H9 (cell line): ENCODE measurements at regions not wholly inside any gene's neighbourhood (a gene's known extent, or its start where the extent isn't known, plus 50 kb on each side); places are given as distances from the start of the nearest gene placed in this dataset.

Source experiments
- DNase-seq: peaks from one replicate; pipeline ENCODE4 v3.0.0-alpha.2; 2017
- H2AFZ ChIP-seq: one replicate; pipeline ENCODE4 v1.6.1; 2013; ENCODE audit warnings: mild to moderate bottlenecking, low read length, control low read depth, moderate library complexity
- H2AK5ac ChIP-seq: 2 replicates; pipeline ENCODE4 v1.6.1; 2013; ENCODE audit warnings: low read length, control low read depth, mixed read lengths; ENCODE audit not compliant: insufficient read length
- H2BK120ac ChIP-seq: one replicate; pipeline ENCODE4 v1.6.1; 2013; ENCODE audit warnings: low read depth, mild to moderate bottlenecking, low read length, control low read depth, inconsistent platforms; ENCODE audit not compliant: poor library complexity, severe bottlenecking
- H2BK12ac ChIP-seq: 2 replicates; pipeline ENCODE4 v1.6.1; 2013; ENCODE audit warnings: low read length, control low read depth, mixed read lengths, low read depth; ENCODE audit not compliant: insufficient read length
- H2BK15ac ChIP-seq: 2 replicates; pipeline ENCODE4 v1.6.1; 2013; ENCODE audit warnings: low read depth, low read length, control low read depth
- H2BK20ac ChIP-seq: one replicate; pipeline ENCODE4 v1.6.1; 2013; ENCODE audit warnings: low read depth, mild to moderate bottlenecking, low read length, control low read depth, inconsistent platforms; ENCODE audit not compliant: poor library complexity, severe bottlenecking
- H2BK5ac ChIP-seq: 2 replicates; pipeline ENCODE4 v1.6.1; 2013; ENCODE audit warnings: low read length, control low read depth, mixed read lengths; ENCODE audit not compliant: insufficient read length
- H3K14ac ChIP-seq: 2 replicates; pipeline ENCODE4 v1.6.1; 2013; ENCODE audit warnings: low read length, control low read depth; ENCODE audit not compliant: insufficient read depth
- H3K18ac ChIP-seq: 2 replicates; pipeline ENCODE4 v1.6.1; 2013; ENCODE audit warnings: low read depth, mild to moderate bottlenecking, mixed read lengths, low read length, control low read depth; ENCODE audit not compliant: insufficient read length
- H3K23ac ChIP-seq: 2 replicates; pipeline ENCODE4 v1.6.1; 2013; ENCODE audit warnings: low read length, control low read depth, mixed read lengths, low read depth; ENCODE audit not compliant: insufficient read length
- H3K23me2 ChIP-seq: 2 replicates; pipeline ENCODE4 v1.6.1; 2013; ENCODE audit warnings: low read depth, mild to moderate bottlenecking, mixed read lengths, low read length, control low read depth; ENCODE audit not compliant: insufficient read length, poor library complexity, severe bottlenecking
- H3K27ac ChIP-seq: 2 replicates; pipeline ENCODE4 v1.5.1; 2013; ENCODE audit warnings: low read length, control low read depth, mixed read lengths, low read depth; ENCODE audit not compliant: insufficient read length
- H3K27me3 ChIP-seq: 2 replicates; pipeline ENCODE4 v1.6.1; 2013; ENCODE audit warnings: low read length, control low read depth, inconsistent platforms; ENCODE audit not compliant: insufficient read depth
- H3K4ac ChIP-seq: 2 replicates; pipeline ENCODE4 v1.6.1; 2013; ENCODE audit warnings: low read depth, mild to moderate bottlenecking, control low read depth, inconsistent platforms, low read length, moderate library complexity
- H3K4me1 ChIP-seq: 2 replicates; pipeline ENCODE4 v1.6.1; 2013; ENCODE audit warnings: low read length, control low read depth, inconsistent platforms; ENCODE audit not compliant: insufficient read depth
- H3K4me2 ChIP-seq: 2 replicates; pipeline ENCODE4 v1.6.1; 2013; ENCODE audit warnings: low read length, control low read depth, mixed read lengths; ENCODE audit not compliant: insufficient read length, insufficient read depth
- H3K56ac ChIP-seq: 2 replicates; pipeline ENCODE4 v1.6.1; 2013; ENCODE audit warnings: low read depth, mild to moderate bottlenecking, mixed read lengths, low read length, control low read depth; ENCODE audit not compliant: insufficient read length
- H3K79me1 ChIP-seq: 2 replicates; pipeline ENCODE4 v1.6.1; 2013; ENCODE audit warnings: low read depth, mild to moderate bottlenecking, moderate library complexity, low read length, control low read depth, inconsistent platforms; ENCODE audit not compliant: insufficient read depth, poor library complexity, severe bottlenecking
- H3K79me2 ChIP-seq: 2 replicates; pipeline ENCODE4 v1.6.1; 2013; ENCODE audit warnings: low read length, control low read depth, inconsistent platforms; ENCODE audit not compliant: insufficient read depth
- H3K9ac ChIP-seq: 2 replicates; pipeline ENCODE4 v1.6.1; 2013; ENCODE audit warnings: low read length, control low read depth, mixed read lengths; ENCODE audit not compliant: insufficient read length; ENCODE audit errors: extremely low read depth
- H3K9me3 ChIP-seq: one replicate; pipeline ENCODE4 v1.6.1; 2013; ENCODE audit warnings: low read depth, low read length, inconsistent platforms; ENCODE audit not compliant: control insufficient read depth
- H3T11ph ChIP-seq: one replicate; pipeline ENCODE4 v1.6.1; 2013; ENCODE audit warnings: mild to moderate bottlenecking, low read length, control low read depth, inconsistent platforms
- H4K20me1 ChIP-seq: one replicate; pipeline ENCODE4 v1.6.1; 2013; ENCODE audit not compliant: control insufficient read depth, insufficient read length, insufficient read depth
- H4K5ac ChIP-seq: 2 replicates; pipeline ENCODE4 v1.6.1; 2013; ENCODE audit warnings: low read depth, mild to moderate bottlenecking, mixed read lengths, low read length, control low read depth; ENCODE audit not compliant: insufficient read length
- H4K8ac ChIP-seq: replicated peaks from 2 replicates; pipeline ENCODE4 v1.6.1; 2013; ENCODE audit warnings: low read length, control low read depth, mixed read lengths, low read depth; ENCODE audit not compliant: insufficient read length
- H4K91ac ChIP-seq: 2 replicates; pipeline ENCODE4 v1.6.1; 2013; ENCODE audit warnings: low read depth, mild to moderate bottlenecking, moderate library complexity, mixed read lengths, low read length, control low read depth; ENCODE audit not compliant: insufficient read length
- H3K27ac Mint-ChIP-seq, 3 experiments: 2 replicates in 2 of 3; 3 replicates in 1 of 3; pipeline ENCODE4 v1.8.0; 2020 to 2021; ENCODE audit warnings: mixed read lengths in 3 of 3, mild to moderate bottlenecking in 1 of 3, moderate library complexity in 1 of 3
- H3K27me3 Mint-ChIP-seq: 2 replicates; pipeline ENCODE4 v1.8.0; 2021; ENCODE audit warnings: low read depth, mild to moderate bottlenecking, moderate library complexity, mixed read lengths
- H3K36me3 Mint-ChIP-seq, 3 experiments: 2 replicates in 2 of 3; 3 replicates in 1 of 3; pipeline ENCODE4 v1.8.0; 2020 to 2021; ENCODE audit warnings: low read depth in 3 of 3, mixed read lengths in 3 of 3; ENCODE audit not compliant: insufficient read depth in 1 of 3
- H3K4me1 Mint-ChIP-seq, 2 experiments: 2 replicates each; pipeline ENCODE4 v1.8.0; 2020; ENCODE audit warnings: mixed read lengths in 2 of 2
- H3K4me3 Mint-ChIP-seq, 2 experiments: 2 replicates in 1 of 2; 3 replicates in 1 of 2; pipeline ENCODE4 v1.8.0; 2020 to 2021; ENCODE audit warnings: mild to moderate bottlenecking in 2 of 2, mixed read lengths in 2 of 2, moderate library complexity in 1 of 2
- H3K9me3 Mint-ChIP-seq, 2 experiments: 2 replicates in 1 of 2; 3 replicates in 1 of 2; pipeline ENCODE4 v1.8.0; 2020; ENCODE audit warnings: mild to moderate bottlenecking in 2 of 2, mixed read lengths in 2 of 2, moderate library complexity in 1 of 2
- WGBS: extraction: QIAGEN DNeasy Blood & Tissue Kit; methylation state at CpG from one replicate; pipeline ENCODE4 v1.1.7; 2013; ENCODE audit warnings: missing lambda C conversion rate, low lambda C conversion rate, mixed read lengths; ENCODE audit not compliant: insufficient read length; ENCODE audit errors: extremely low coverage; 5-methylcytosine and 5-hydroxymethylcytosine counted together
- TF ChIP-seq, protein P1 (sequence below): fragments of 200-600 bp; sonication (generic); conservative IDR thresholded peaks from 3 replicates; pipeline ENCODE4 v1.8.0; 2021; ENCODE audit warnings: antibody characterized with exemption, mild to moderate bottlenecking

DNA sequence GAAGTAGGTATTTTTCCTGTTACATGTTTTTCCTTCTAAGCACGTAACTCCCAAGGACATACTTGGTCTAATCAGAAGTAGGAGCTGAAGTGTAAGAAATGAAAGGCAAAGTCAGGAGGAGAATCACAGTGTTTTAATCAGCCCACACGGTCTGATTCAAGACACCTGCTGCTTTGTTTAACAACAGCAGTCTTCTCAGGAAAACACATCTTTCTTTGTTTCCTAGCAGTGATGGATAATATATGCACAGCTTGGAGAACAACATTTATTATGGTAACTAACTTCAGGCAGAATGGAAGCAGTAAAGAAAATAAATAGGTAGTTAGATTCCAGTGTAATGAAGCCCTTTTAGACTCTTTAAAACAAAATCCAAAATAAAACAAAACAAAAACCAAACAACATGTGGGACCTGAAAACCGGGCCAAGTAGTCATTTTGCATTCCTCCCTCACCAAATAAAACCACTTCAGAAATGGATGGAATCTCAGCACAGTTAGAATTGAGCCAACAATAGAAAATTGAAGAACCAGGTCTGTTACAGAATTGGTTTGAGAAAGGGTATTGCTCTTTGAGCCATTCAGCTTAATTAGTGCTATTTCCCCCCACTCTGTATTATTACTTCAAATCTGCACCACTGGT, 61.1 kb upstream of the UGP2 start:
- H3K27me3 Mint-ChIP-seq, result no peaks in the 10 kb centered on the region; the same call in 1 of the 2 replicates
- no peak overlapping the region for H2BK5ac ChIP-seq
- no peak overlapping the region for H2BK15ac ChIP-seq
- H3K56ac ChIP-seq, result no peak overlapping the region
- no peak overlapping the region for H2BK20ac ChIP-seq
- H4K5ac ChIP-seq, result no peak overlapping the region
- H3K18ac ChIP-seq, result no peak overlapping the region
- H2BK12ac ChIP-seq, result peak overlapping the region; percentile 59
- H2AFZ ChIP-seq, result no peak overlapping the region
- H3K4me1 Mint-ChIP-seq, result peaks cover 50 to 57% of the 10 kb centered on the region in 2 experiments
- peaks cover 13% of the 10 kb centered on the region; the same call in 1 of the 2 replicates for H3K4me1 ChIP-seq
- H3K9ac ChIP-seq, result no peak overlapping the region
- H3K4ac ChIP-seq, result no peak overlapping the region
- H3K23me2 ChIP-seq, result no peaks in the 10 kb centered on the region
- no peaks in the 10 kb centered on the region for H4K20me1 ChIP-seq
- no peaks in the 10 kb centered on the region for H3K27me3 ChIP-seq
- DNase-seq, result no peak
- TF ChIP-seq, protein P1, sequence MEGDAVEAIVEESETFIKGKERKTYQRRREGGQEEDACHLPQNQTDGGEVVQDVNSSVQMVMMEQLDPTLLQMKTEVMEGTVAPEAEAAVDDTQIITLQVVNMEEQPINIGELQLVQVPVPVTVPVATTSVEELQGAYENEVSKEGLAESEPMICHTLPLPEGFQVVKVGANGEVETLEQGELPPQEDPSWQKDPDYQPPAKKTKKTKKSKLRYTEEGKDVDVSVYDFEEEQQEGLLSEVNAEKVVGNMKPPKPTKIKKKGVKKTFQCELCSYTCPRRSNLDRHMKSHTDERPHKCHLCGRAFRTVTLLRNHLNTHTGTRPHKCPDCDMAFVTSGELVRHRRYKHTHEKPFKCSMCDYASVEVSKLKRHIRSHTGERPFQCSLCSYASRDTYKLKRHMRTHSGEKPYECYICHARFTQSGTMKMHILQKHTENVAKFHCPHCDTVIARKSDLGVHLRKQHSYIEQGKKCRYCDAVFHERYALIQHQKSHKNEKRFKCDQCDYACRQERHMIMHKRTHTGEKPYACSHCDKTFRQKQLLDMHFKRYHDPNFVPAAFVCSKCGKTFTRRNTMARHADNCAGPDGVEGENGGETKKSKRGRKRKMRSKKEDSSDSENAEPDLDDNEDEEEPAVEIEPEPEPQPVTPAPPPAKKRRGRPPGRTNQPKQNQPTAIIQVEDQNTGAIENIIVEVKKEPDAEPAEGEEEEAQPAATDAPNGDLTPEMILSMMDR, result no peak
- H2AK5ac ChIP-seq, result peak overlapping the region; percentile 90
- no peaks in the 10 kb centered on the region for H3K79me1 ChIP-seq
- H3K9me3 ChIP-seq, result no peaks in the 10 kb centered on the region
- H3K4me3 Mint-ChIP-seq, result peak overlapping the region in 1 of 2 experiments; percentile 2; a peak in 2 of 5 replicates
- H3K36me3 Mint-ChIP-seq, result no peaks in the 10 kb centered on the region; a peak in 1 of 7 replicates
- no peaks in the 10 kb centered on the region for H3K9me3 Mint-ChIP-seq
- no peak overlapping the region for H4K8ac ChIP-seq
- no peak overlapping the region for H3T11ph ChIP-seq
- no CpG with 5 or more reads among the region's 3 CpGs for WGBS
- H3K27ac Mint-ChIP-seq, result peak overlapping the region; percentile 10 to 92 (median 85); a peak in 6 of 7 replicates
- peak overlapping the region; percentile 36 for H2BK120ac ChIP-seq
- no peak overlapping the region for H3K14ac ChIP-seq
- H3K27ac ChIP-seq, result peak overlapping the region; percentile 80
- no peak overlapping the region for H3K23ac ChIP-seq
- H3K4me2 ChIP-seq, result peak overlapping the region; percentile 35
- no peak overlapping the region for H4K91ac ChIP-seq
- no peaks in the 10 kb centered on the region for H3K79me2 ChIP-seq
